SK-N-SH (cell line): ENCODE measurements at regions not wholly inside any gene's neighbourhood (a gene's known extent, or its start where the extent isn't known, plus 50 kb on each side); places are given as distances from the start of the nearest gene placed in this dataset.

Experiments
- EP300 ChIP-seq, 2 experiments: IDR thresholded peaks; 2 replicates each; pipeline versions ENCODE4 v1.4.0 to v1.6.1; 2012; ENCODE audit warnings: borderline replicate concordance in 1 of 2, low read depth in 1 of 2, low read length in 1 of 2
- JUND ChIP-seq: IDR thresholded peaks from 2 replicates; pipeline ENCODE4 v1.4.0; 2012
- RFX5 ChIP-seq: IDR thresholded peaks from 2 replicates; pipeline ENCODE4 v1.6.1; 2012; ENCODE audit warnings: mild to moderate bottlenecking, improper control_type of control experiment, low read length
- TAF1 ChIP-seq: IDR thresholded peaks from 2 replicates; pipeline ENCODE4 v1.6.1; 2012; ENCODE audit warnings: low read depth, mild to moderate bottlenecking, low read length, moderate library complexity, borderline replicate concordance
- TCF12 ChIP-seq: IDR thresholded peaks from 2 replicates; pipeline ENCODE4 v1.4.0; 2012
- YY1 ChIP-seq: IDR thresholded peaks from 2 replicates; pipeline ENCODE4 v1.4.0; 2012; ENCODE audit warnings: low read depth, mild to moderate bottlenecking
- TF ChIP-seq, protein P1 (sequence below): fragments of 200-600 bp; sonication (generic); IDR thresholded peaks from 2 replicates; pipeline ENCODE4 v1.6.1; 2017; ENCODE audit warnings: antibody characterized with exemption, mild to moderate bottlenecking, moderate library complexity
- TF ChIP-seq, protein P2 (sequence below): fragments of 150-350 bp; IDR thresholded peaks from 2 replicates; pipeline ENCODE4 v1.6.1; 2017; ENCODE audit warnings: antibody characterized with exemption, low read length, low read depth, borderline replicate concordance
- TF ChIP-seq, protein P3 (sequence below): IDR thresholded peaks from 2 replicates; pipeline ENCODE4 v1.4.0; 2012; ENCODE audit warnings: low read depth

GRCh38 chr6:143607168-143607567, 70.6 kb upstream of the PHACTR2 start:
- no peak for TF ChIP-seq TAF1
- no peak for TF ChIP-seq YY1
- no peak for TF ChIP-seq TCF12
- TF ChIP-seq, protein P1, sequence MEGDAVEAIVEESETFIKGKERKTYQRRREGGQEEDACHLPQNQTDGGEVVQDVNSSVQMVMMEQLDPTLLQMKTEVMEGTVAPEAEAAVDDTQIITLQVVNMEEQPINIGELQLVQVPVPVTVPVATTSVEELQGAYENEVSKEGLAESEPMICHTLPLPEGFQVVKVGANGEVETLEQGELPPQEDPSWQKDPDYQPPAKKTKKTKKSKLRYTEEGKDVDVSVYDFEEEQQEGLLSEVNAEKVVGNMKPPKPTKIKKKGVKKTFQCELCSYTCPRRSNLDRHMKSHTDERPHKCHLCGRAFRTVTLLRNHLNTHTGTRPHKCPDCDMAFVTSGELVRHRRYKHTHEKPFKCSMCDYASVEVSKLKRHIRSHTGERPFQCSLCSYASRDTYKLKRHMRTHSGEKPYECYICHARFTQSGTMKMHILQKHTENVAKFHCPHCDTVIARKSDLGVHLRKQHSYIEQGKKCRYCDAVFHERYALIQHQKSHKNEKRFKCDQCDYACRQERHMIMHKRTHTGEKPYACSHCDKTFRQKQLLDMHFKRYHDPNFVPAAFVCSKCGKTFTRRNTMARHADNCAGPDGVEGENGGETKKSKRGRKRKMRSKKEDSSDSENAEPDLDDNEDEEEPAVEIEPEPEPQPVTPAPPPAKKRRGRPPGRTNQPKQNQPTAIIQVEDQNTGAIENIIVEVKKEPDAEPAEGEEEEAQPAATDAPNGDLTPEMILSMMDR: no peak
- TF ChIP-seq EP300 (IDR thresholded peaks at IDR 0.05; ENCODE audit: borderline replicate concordance in 1 of 2, low read depth in 1 of 2, low read length in 1 of 2): no peak
- TF ChIP-seq JUND: no peak
- TF ChIP-seq, protein P2, sequence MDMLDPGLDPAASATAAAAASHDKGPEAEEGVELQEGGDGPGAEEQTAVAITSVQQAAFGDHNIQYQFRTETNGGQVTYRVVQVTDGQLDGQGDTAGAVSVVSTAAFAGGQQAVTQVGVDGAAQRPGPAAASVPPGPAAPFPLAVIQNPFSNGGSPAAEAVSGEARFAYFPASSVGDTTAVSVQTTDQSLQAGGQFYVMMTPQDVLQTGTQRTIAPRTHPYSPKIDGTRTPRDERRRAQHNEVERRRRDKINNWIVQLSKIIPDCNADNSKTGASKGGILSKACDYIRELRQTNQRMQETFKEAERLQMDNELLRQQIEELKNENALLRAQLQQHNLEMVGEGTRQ: no peak
- no peak for TF ChIP-seq RFX5
- TF ChIP-seq, protein P3, sequence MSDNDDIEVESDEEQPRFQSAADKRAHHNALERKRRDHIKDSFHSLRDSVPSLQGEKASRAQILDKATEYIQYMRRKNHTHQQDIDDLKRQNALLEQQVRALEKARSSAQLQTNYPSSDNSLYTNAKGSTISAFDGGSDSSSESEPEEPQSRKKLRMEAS: no peak
